SK-N-SH treated with all-trans-retinoic acid at 6 μM for 48 hours (cell line): ENCODE measurements at regions not wholly inside any gene's neighbourhood (a gene's known extent, or its start where the extent isn't known, plus 50 kb on each side); places are given as distances from the start of the nearest gene placed in this dataset.

Experiments
- SNAI2 ChIP-seq: fragments of 250-450 bp; sonication (Bioruptor Pico); IDR thresholded peaks from 2 replicates; pipeline ENCODE4 v1.5.0; 2020; ENCODE audit warnings: mild to moderate bottlenecking, moderate library complexity
- TCF4 ChIP-seq: fragments of 250-450 bp; sonication (Bioruptor Pico); IDR thresholded peaks from 2 replicates; pipeline ENCODE4 v1.8.0; 2021; ENCODE audit warnings: mild to moderate bottlenecking, moderate library complexity, borderline replicate concordance
- ZFP3 ChIP-seq: fragments of 250-450 bp; sonication (Bioruptor Pico); IDR thresholded peaks from 2 replicates; pipeline ENCODE4 v1.5.0; 2020; ENCODE audit warnings: mild to moderate bottlenecking, moderate library complexity

DNA sequence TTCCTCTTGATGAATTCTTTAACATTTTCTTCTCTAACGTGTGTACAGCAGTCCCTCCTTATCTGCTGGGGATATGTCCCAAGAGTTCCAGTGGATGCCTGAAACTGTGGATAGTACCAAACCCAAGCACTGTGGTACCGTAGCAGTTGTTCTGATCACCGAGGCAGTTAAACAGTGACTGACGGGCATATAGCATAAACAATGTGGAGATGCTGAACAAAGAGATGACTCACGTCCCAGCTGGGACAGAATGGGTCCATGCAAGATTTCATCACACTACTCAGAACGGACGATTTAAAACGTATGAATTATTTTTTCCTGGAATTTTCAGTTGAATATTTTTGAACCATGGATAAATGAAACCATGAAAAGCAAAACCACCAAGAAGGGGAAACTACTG, 54.5 kb upstream of the SPAG16 start:
- TF ChIP-seq TCF4 (CRISPR knock-in tag) (no peak), ZFP3 (CRISPR knock-in tag) (no peak), SNAI2 (CRISPR knock-in tag) (no peak)
